Mesodermal cell (in vitro differentiated cells): ENCODE measurements at regions not wholly inside any gene's neighbourhood (a gene's known extent, or its start where the extent isn't known, plus 50 kb on each side); places are given as distances from the start of the nearest gene placed in this dataset.

Source experiments
- H3K27ac ChIP-seq: 2 replicates; pipeline ENCODE4 v1.7.0; 2013; ENCODE audit warnings: mild to moderate bottlenecking, low read depth, low read length, moderate library complexity; ENCODE audit not compliant: severe bottlenecking
- H3K36me3 ChIP-seq: 2 replicates; pipeline ENCODE4 v1.7.1; 2013; ENCODE audit warnings: mild to moderate bottlenecking, low read length, moderate library complexity; ENCODE audit not compliant: control insufficient read depth, insufficient read depth
- H3K4me1 ChIP-seq: one replicate; pipeline ENCODE4 v1.7.1; 2013; ENCODE audit warnings: mild to moderate bottlenecking, low read length; ENCODE audit not compliant: insufficient read depth, control insufficient read depth, poor library complexity, severe bottlenecking
- H3K4me3 ChIP-seq: 2 replicates; pipeline ENCODE4 v1.7.0; 2013; ENCODE audit warnings: low read length, control low read depth, mild to moderate bottlenecking; ENCODE audit not compliant: insufficient read depth, poor library complexity, severe bottlenecking; ENCODE audit errors: extremely low read depth
- H3K9me3 ChIP-seq: 2 replicates; pipeline ENCODE4 v1.7.1; 2013; ENCODE audit warnings: mild to moderate bottlenecking, low read length, moderate library complexity; ENCODE audit not compliant: control insufficient read depth
- WGBS, 2 experiments: methylation state at CpG; one replicate each; pipeline ENCODE4 v1.1.5; 2013; ENCODE audit warnings: missing lambda C conversion rate in 2 of 2; ENCODE audit not compliant: insufficient coverage in 2 of 2; 5-methylcytosine and 5-hydroxymethylcytosine counted together

GRCh38 chr12:13570005-13570694, 373.6 kb downstream of the EMP1 start:
- Histone ChIP-seq H3K9me3 (no peaks in the 10 kb centered on the region), H3K36me3 (no peaks in the 10 kb centered on the region), H3K4me1 (peaks cover 4% of the 10 kb centered on the region), H3K4me3 (no peak overlapping the region), H3K27ac (no peak overlapping the region)
- WGBS, 2 experiments, result no CpG with 5 or more reads among the region's 1 CpG

GRCh38 chr12:13566292-13566691, 369.8 kb downstream of the EMP1 start:
- no peaks in the 10 kb centered on the region for H3K4me1 ChIP-seq
- H3K9me3 ChIP-seq, result no peaks in the 10 kb centered on the region
- H3K27ac ChIP-seq, result no peak overlapping the region
- no peaks in the 10 kb centered on the region for H3K36me3 ChIP-seq
- H3K4me3 ChIP-seq, result no peak overlapping the region

GRCh38 chr12:13564266-13564810, 367.8 kb downstream of the EMP1 start:
- H3K9me3 ChIP-seq, result no peaks in the 10 kb centered on the region
- H3K4me3 ChIP-seq, result no peak overlapping the region
- no peaks in the 10 kb centered on the region for H3K36me3 ChIP-seq
- H3K4me1 ChIP-seq, result no peaks in the 10 kb centered on the region
- no peak overlapping the region for H3K27ac ChIP-seq
- 94 to 97% methylated on average over 17 of the region's 21 CpGs for WGBS, 2 experiments

DNA sequence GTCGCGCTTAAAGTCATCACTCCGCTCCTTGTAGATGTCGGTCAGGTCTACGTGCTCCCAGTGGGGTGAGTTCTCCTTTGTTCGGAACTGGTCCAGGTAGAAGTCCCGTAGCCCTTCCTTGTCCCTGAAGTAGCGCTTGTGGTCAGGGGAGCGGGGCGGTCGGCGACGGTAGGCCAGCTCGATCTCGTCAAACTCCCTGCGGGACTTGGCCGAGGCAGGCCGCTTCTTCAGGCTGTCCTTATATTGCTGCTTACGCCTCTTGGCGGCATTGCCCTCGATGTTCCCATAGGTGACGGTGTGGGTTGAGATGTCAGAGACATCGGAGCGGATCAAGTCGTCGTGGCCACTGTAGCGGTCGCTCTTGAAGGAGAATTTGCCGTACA, 367.2 kb downstream of the EMP1 start:
- H3K9me3 ChIP-seq, result no peaks in the 10 kb centered on the region
- WGBS, 2 experiments, result 96 to 98% methylated on average over 27 to 29 of the region's 29 CpGs
- H3K36me3 ChIP-seq, result no peaks in the 10 kb centered on the region
- no peak overlapping the region for H3K27ac ChIP-seq
- H3K4me1 ChIP-seq, result no peaks in the 10 kb centered on the region
- no peak overlapping the region for H3K4me3 ChIP-seq

DNA sequence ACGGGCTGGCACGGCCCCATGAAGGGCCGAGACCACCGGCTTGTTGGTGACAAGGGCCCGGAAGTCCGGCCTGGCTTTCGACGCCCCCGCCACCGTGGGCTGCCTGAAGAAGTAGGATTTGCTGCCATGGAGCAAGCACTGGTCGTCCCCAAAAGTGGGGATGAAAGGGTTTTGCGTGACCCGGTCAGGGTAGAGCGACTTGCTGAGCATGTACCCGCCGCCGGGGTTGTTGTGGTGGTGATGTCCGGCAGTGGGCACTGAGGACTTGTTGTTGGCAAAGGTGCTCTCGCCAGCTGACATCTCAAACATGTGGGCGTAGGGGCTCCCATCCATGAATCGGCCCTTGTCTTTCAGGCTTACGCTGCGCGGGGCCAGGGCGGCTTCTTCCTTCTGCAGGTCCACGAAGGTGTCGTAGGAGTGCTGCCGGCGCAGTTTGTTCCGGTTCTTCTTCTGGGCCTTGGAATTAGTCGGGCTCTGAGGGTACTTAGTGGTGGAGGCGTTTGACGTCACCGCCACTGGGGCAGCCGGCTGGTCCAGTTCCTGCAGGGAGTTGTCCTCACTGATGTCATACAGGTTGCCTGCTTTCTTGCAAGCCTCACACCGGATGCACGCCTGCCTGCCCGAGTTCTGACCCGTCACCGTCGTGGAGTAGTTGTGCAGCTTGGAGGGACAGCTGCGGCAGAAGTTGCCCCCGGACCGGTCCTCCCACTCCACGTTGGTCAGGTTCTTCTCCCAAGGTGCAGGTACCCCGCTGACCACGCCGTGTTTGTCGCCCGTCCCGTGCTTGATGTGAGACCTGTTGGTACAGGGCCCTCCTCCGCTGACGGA, 366.6 kb downstream of the EMP1 start:
- WGBS, 2 experiments, result 93 to 96% methylated on average over 38 to 51 of the region's 53 CpGs
- H3K4me3 ChIP-seq, result no peak overlapping the region

GRCh38 chr12:13561923-13562322, 365.4 kb downstream of the EMP1 start:
- no peaks in the 10 kb centered on the region for H3K4me1 ChIP-seq
- H3K4me3 ChIP-seq, result no peak overlapping the region
- no peaks in the 10 kb centered on the region for H3K9me3 ChIP-seq
- H3K36me3 ChIP-seq, result no peaks in the 10 kb centered on the region
- no peak overlapping the region for H3K27ac ChIP-seq
- WGBS, 2 experiments, result 84 to 96% methylated on average over 4 of the region's 4 CpGs

More for the DNA sequence above, 366.6 kb downstream of the EMP1 start:
- Histone ChIP-seq H3K9me3 (no peaks in the 10 kb centered on the region), H3K36me3 (no peaks in the 10 kb centered on the region), H3K4me1 (no peaks in the 10 kb centered on the region), H3K27ac (no peak overlapping the region)

DNA sequence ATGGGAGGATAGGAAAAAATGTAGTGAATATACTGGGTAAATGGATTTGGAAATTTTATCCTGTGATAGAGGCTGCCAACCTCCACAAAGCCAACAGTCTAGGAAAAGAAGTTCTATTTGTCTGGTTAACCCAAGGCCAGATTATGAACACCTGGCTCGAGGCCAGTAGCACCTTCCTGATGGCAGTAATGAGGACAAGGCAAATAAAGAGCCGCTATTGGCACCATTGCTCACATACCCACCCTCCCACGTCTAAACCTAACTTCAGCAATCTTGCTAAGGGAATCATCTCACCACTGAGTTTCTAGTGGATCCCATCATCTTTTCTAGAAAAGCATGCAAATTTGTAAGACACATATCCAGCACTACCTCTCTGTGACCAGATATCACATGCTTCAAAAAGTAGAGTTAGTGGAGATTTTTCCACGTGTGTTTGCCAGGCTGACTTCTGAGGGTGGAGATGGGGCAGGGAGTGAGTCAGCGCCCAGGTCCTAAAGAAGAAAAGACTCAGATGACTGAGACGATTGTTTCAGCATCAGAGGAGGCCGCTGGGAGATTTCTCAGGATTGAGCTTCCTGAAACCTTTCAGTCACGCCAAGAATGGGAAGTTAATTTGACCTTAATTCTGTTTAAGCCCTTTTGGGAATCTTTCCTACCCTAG, 362.9 kb downstream of the EMP1 start:
- H3K4me3 ChIP-seq, result no peak overlapping the region
- no peak overlapping the region for H3K27ac ChIP-seq
- H3K9me3 ChIP-seq, result no peaks in the 10 kb centered on the region
- no peaks in the 10 kb centered on the region for H3K36me3 ChIP-seq
- H3K4me1 ChIP-seq, result no peaks in the 10 kb centered on the region
- 87 to 94% methylated on average over 7 of the region's 8 CpGs for WGBS, 2 experiments

- Histone ChIP-seq H3K4me3 (no peak overlapping the region), H3K27ac (no peak overlapping the region), H3K9me3 (no peaks in the 10 kb centered on the region), H3K36me3 (no peaks in the 10 kb centered on the region), H3K4me1 (no peaks in the 10 kb centered on the region)
- WGBS, 2 experiments, result 84 to 88% methylated on average over 4 of the region's 4 CpGs
Measured at GRCh38 chr12:13552830-13553229, 356.3 kb downstream of the EMP1 start.

DNA sequence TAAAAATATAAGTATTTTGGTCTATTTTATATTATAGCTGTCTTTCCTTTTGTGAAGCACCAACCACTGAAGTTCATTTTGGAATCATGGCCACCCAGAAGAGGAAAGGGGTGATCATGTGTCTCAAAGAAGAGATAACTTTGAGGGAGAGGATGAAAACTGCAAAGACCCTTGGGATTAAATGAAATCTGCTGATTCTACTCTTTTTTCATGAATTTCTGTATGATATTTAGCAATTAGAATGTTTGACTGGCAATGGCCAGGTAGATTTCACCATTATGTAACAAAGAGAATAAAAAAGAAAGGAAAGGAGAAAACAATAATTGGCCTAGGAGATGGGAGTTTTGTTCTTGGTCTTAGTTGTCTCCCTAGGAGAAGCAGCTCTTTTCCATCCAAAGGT, 350.8 kb downstream of the EMP1 start:
- H3K4me1 ChIP-seq, result no peaks in the 10 kb centered on the region
- H3K36me3 ChIP-seq, result no peaks in the 10 kb centered on the region
- no peak overlapping the region for H3K27ac ChIP-seq
- H3K4me3 ChIP-seq, result no peak overlapping the region
- H3K9me3 ChIP-seq, result no peaks in the 10 kb centered on the region

DNA sequence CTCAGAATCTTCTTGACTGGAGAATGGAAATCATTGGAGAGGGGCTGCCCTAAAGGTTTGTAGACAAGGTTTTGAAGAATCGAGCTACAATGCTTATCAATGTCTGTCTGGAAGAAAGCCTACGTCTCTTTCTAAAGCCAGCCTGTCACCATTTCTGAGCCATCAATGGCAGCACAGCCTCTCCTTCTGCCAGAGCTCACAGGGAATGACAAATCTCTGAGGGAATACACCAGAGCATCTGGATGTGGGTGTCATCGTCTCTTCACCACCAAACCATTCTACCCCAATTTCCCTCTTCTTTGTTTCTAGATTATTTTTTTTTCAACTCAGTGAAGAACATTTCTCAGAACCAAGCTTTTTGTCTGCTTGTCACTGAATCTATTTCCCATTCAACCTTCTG, 349.7 kb downstream of the EMP1 start:
- no peaks in the 10 kb centered on the region for H3K36me3 ChIP-seq
- no peaks in the 10 kb centered on the region for H3K4me1 ChIP-seq
- H3K9me3 ChIP-seq, result no peaks in the 10 kb centered on the region
- WGBS, 2 experiments, result 94 to 95% methylated on average over 2 to 3 of the region's 3 CpGs
- H3K27ac ChIP-seq, result no peak overlapping the region
- H3K4me3 ChIP-seq, result no peak overlapping the region

- Histone ChIP-seq H3K4me3 (no peak overlapping the region), H3K4me1 (no peaks in the 10 kb centered on the region), H3K27ac (no peak overlapping the region), H3K9me3 (no peaks in the 10 kb centered on the region), H3K36me3 (no peaks in the 10 kb centered on the region)
Measured at GRCh38 chr12:13539051-13539450, 342.5 kb downstream of the EMP1 start.
